ENCODE measurements at regions not wholly inside any gene's neighbourhood (a gene's known extent, or its start where the extent isn't known, plus 50 kb on each side); places are given as distances from the start of the nearest gene placed in this dataset.

DNA sequence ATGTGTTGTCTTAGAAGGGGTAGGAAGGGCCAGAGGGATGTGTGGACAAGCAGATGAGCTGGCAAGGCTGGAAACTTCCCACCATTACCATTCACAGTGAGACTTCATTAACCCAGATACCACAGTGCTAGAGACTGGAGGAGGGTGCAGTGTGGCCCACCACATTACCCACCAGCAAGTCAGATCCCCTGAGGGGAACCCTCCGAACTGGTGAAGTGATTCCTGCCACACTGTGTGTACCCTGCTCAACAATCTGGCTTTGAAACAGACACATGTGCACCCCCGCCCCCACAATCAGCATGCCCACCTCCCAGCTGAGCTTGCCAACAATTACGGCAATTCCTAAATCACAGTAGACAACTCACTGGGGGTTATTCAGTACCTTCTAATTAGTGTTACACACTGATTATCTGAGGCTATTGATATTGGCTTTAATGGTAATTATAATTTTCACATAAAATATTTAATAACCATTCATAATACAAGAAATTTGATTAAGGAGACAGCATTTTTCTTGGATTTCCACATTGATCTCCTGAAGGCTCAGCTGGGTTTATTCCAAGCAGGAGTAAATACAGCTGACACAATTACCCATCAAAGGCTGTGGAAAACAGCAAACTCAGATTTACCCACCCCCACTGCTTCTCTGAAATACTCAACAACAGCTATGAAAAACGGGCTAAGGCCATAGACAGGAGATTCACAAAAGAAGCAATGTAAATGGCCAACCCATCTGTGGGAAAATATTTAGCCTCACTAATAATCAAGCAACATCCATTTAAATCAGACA lies 169.3 kb upstream of the FSTL4 start:
- Histone ChIP-seq H3K36me3 (ENCODE audit: control insufficient read depth, insufficient read depth, low read length, severe bottlenecking) (no peaks in the 10 kb centered on the region), H3K27me3 (replicated peaks; ENCODE audit: control insufficient read depth, insufficient read depth, low read length) (peaks cover 9% of the 10 kb centered on the region), H3K4me1 (ENCODE audit: control insufficient read depth, insufficient read depth, low read length) (no peaks in the 10 kb centered on the region), H3K4me3 (ENCODE audit: low read length) (no peak overlapping the region), H3K9ac (ENCODE audit: low read length) (no peak overlapping the region), H3K9me3 (ENCODE audit: control insufficient read depth, low read length) (no peaks in the 10 kb centered on the region)
- no peak for DNase-seq (ENCODE audit: low read depth)

DNA sequence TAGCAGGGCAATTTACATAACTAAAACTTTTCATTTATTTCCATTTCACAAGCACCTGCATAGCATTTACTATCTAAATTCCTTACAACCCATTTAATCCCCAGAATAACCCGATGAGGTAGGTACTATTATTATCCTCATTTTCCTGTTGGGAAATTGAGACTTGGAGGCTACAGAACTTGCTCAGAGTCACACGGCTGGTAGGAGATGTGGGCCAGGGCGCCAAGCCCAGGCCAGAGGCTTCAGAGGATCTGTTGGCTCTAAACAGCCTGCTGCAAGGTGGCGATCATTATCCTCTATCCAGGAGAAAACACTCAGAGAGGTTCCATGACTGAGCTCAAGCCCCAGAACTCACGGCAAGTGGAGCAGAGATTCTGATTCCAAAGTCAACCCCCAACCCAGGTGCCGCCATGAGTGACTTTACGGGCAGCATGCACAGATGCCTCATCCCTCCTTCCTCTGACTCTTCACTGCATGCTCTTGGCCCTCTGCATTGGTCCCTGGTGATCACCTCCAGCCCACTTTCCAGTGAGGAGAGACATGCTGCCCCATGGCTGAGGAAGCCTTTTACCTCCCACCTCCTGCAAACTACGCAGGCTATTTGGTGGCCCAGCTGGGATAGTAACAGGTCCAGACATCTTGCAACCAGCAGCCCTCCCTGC lies 168.4 kb upstream of the FSTL4 start:
- Histone ChIP-seq H3K27me3 (replicated peaks; ENCODE audit: control insufficient read depth, insufficient read depth, low read length) (peaks cover 9% of the 10 kb centered on the region), H3K36me3 (ENCODE audit: control insufficient read depth, insufficient read depth, low read length, severe bottlenecking) (no peaks in the 10 kb centered on the region), H3K9ac (ENCODE audit: low read length) (no peak overlapping the region), H3K4me1 (ENCODE audit: control insufficient read depth, insufficient read depth, low read length) (no peaks in the 10 kb centered on the region), H3K9me3 (ENCODE audit: control insufficient read depth, low read length) (no peaks in the 10 kb centered on the region), H3K4me3 (ENCODE audit: low read length) (no peak overlapping the region)
- DNase-seq (ENCODE audit: low read depth) = no peak

- H3K9ac ChIP-seq (ENCODE audit: low read length) = no peak overlapping the region
- DNase-seq (ENCODE audit: low read depth) = no peak
- no peaks in the 10 kb centered on the region for H3K36me3 ChIP-seq (ENCODE audit: control insufficient read depth, insufficient read depth, low read length, severe bottlenecking)
- H3K27me3 ChIP-seq (replicated peaks; ENCODE audit: control insufficient read depth, insufficient read depth, low read length) = peaks cover 6% of the 10 kb centered on the region
- no peaks in the 10 kb centered on the region for H3K4me1 ChIP-seq (ENCODE audit: control insufficient read depth, insufficient read depth, low read length)
- H3K9me3 ChIP-seq (ENCODE audit: control insufficient read depth, low read length) = no peaks in the 10 kb centered on the region
- no peak overlapping the region for H3K4me3 ChIP-seq (ENCODE audit: low read length)
These were observed 167.6 kb upstream of the FSTL4 start for GRCh38 chr5:133779828-133780475.

DNA sequence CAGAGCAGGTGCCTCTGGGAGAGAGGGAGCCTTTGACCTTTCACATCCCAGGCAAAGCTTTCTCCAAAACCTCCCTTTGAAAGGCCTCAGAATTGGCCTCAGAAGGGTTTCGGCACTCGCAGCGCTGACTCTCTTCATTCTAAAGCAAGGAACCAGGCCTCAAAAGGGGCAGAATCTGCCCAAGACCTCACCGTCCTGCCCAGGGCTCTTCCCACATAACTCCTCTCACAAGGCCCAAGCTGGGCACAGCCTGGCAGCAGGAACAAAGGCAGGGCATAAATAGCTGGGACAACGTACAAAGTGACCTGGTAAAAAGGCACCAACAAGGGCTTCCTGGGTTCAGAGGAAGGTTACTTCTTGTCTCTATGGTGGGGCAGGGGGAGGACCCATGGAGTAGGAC lies 166.3 kb upstream of the FSTL4 start:
- peaks cover 13% of the 10 kb centered on the region for H3K27me3 ChIP-seq (replicated peaks; ENCODE audit: control insufficient read depth, insufficient read depth, low read length)
- no peak for DNase-seq (ENCODE audit: low read depth)
- no peaks in the 10 kb centered on the region for H3K9me3 ChIP-seq (ENCODE audit: control insufficient read depth, low read length)
- no peaks in the 10 kb centered on the region for H3K36me3 ChIP-seq (ENCODE audit: control insufficient read depth, insufficient read depth, low read length, severe bottlenecking)
- no peak overlapping the region for H3K4me3 ChIP-seq (ENCODE audit: low read length)
- no peaks in the 10 kb centered on the region for H3K4me1 ChIP-seq (ENCODE audit: control insufficient read depth, insufficient read depth, low read length)
- no peak overlapping the region for H3K9ac ChIP-seq (ENCODE audit: low read length)

GRCh38 chr5:133777951-133778350 lies 165.6 kb upstream of the FSTL4 start:
- peaks cover 13% of the 10 kb centered on the region for H3K27me3 ChIP-seq (replicated peaks; ENCODE audit: control insufficient read depth, insufficient read depth, low read length)
- no peak overlapping the region for H3K9ac ChIP-seq (ENCODE audit: low read length)
- no peak for DNase-seq (ENCODE audit: low read depth)
- H3K36me3 ChIP-seq (ENCODE audit: control insufficient read depth, insufficient read depth, low read length, severe bottlenecking) = no peaks in the 10 kb centered on the region
- H3K4me3 ChIP-seq (ENCODE audit: low read length) = no peak overlapping the region
- H3K4me1 ChIP-seq (ENCODE audit: control insufficient read depth, insufficient read depth, low read length) = no peaks in the 10 kb centered on the region
- H3K9me3 ChIP-seq (ENCODE audit: control insufficient read depth, low read length) = no peaks in the 10 kb centered on the region

DNA sequence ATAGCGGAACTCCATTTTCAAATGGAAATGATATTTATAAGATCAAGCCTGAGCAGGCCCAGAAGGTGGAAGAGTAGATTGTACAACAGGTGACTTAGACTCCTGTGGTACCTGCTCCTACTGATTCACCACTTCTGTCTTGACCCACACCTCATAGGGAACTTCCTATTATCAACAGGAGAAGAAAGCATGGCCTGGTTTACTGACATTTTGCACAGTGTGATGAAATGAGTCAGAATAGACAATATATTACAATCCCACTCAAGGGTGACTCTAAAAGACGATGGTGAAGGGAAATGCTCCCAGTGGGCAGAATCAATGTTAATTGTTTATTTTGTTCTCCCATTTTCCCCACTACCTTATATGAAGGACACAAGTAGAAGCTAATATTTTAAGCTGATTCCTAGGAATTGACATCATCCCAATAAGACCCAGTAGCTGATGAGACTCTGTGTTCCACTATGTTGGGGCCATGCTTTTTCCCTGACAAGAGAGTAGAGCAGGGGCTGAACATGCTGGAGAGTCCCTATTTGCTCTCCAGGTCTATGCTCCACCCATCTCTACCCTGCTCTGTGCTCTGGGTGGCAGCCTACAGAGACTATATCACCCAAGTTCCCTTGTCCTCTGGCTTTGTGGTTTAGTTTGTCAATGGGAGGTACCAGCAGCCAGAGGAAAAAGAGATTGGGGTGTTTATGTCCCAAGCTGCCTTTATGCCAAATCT lies 163.4 kb upstream of the FSTL4 start:
- DNase-seq (ENCODE audit: low read depth) = no peak
- H3K9ac ChIP-seq (ENCODE audit: low read length) = no peak overlapping the region
- no peaks in the 10 kb centered on the region for H3K36me3 ChIP-seq (ENCODE audit: control insufficient read depth, insufficient read depth, low read length, severe bottlenecking)
- H3K9me3 ChIP-seq (ENCODE audit: control insufficient read depth, low read length) = peaks cover 6% of the 10 kb centered on the region
- H3K4me3 ChIP-seq (ENCODE audit: low read length) = no peak overlapping the region
- H3K4me1 ChIP-seq (ENCODE audit: control insufficient read depth, insufficient read depth, low read length) = no peaks in the 10 kb centered on the region
- peaks cover 8% of the 10 kb centered on the region for H3K27me3 ChIP-seq (replicated peaks; ENCODE audit: control insufficient read depth, insufficient read depth, low read length)

GRCh38 chr5:133773247-133774202 lies 161.2 kb upstream of the FSTL4 start:
- Histone ChIP-seq H3K9me3 (ENCODE audit: control insufficient read depth, low read length) (peaks cover 9% of the 10 kb centered on the region), H3K4me3 (ENCODE audit: low read length) (no peak overlapping the region), H3K36me3 (ENCODE audit: control insufficient read depth, insufficient read depth, low read length, severe bottlenecking) (no peaks in the 10 kb centered on the region), H3K4me1 (ENCODE audit: control insufficient read depth, insufficient read depth, low read length) (no peaks in the 10 kb centered on the region), H3K27me3 (replicated peaks; ENCODE audit: control insufficient read depth, insufficient read depth, low read length) (peaks cover 11% of the 10 kb centered on the region), H3K9ac (ENCODE audit: low read length) (no peak overlapping the region)
- no peak for DNase-seq (ENCODE audit: low read depth)

GRCh38 chr5:133769842-133770241 lies 157.5 kb upstream of the FSTL4 start:
- peaks cover 19% of the 10 kb centered on the region for H3K27me3 ChIP-seq (replicated peaks; ENCODE audit: control insufficient read depth, insufficient read depth, low read length)
- no peaks in the 10 kb centered on the region for H3K4me1 ChIP-seq (ENCODE audit: control insufficient read depth, insufficient read depth, low read length)
- no peak for DNase-seq (ENCODE audit: low read depth)
- no peak overlapping the region for H3K9ac ChIP-seq (ENCODE audit: low read length)
- peaks cover 9% of the 10 kb centered on the region for H3K9me3 ChIP-seq (ENCODE audit: control insufficient read depth, low read length)
- no peak overlapping the region for H3K4me3 ChIP-seq (ENCODE audit: low read length)
- H3K36me3 ChIP-seq (ENCODE audit: control insufficient read depth, insufficient read depth, low read length, severe bottlenecking) = no peaks in the 10 kb centered on the region

DNA sequence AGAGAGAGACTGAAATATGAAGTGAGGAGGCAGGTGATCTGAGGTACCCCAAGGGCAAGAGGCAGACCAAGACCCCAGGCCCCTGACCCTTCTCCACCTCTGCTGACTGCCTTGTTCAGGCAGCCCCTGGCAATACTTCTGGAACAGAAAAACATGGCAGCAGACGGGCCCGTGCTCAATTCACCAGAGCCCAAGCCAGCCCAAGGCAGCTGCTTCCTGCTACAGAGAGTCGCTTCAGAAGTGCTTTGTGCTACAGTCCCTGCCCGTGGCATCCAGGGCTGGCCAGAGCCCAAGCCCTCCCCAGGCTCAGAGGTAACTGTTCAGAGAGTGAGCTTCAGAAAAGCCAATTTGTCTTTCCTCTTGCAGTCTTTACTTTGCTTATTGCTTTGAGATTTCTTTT lies 151.4 kb upstream of the FSTL4 start:
- no peak for DNase-seq (ENCODE audit: low read depth)
- H3K4me3 ChIP-seq (ENCODE audit: low read length) = no peak overlapping the region
- no peak overlapping the region for H3K9ac ChIP-seq (ENCODE audit: low read length)
- H3K27me3 ChIP-seq (replicated peaks; ENCODE audit: control insufficient read depth, insufficient read depth, low read length) = peaks cover 39% of the 10 kb centered on the region
- H3K36me3 ChIP-seq (ENCODE audit: control insufficient read depth, insufficient read depth, low read length, severe bottlenecking) = no peaks in the 10 kb centered on the region
- no peaks in the 10 kb centered on the region for H3K9me3 ChIP-seq (ENCODE audit: control insufficient read depth, low read length)
- no peaks in the 10 kb centered on the region for H3K4me1 ChIP-seq (ENCODE audit: control insufficient read depth, insufficient read depth, low read length)

DNA sequence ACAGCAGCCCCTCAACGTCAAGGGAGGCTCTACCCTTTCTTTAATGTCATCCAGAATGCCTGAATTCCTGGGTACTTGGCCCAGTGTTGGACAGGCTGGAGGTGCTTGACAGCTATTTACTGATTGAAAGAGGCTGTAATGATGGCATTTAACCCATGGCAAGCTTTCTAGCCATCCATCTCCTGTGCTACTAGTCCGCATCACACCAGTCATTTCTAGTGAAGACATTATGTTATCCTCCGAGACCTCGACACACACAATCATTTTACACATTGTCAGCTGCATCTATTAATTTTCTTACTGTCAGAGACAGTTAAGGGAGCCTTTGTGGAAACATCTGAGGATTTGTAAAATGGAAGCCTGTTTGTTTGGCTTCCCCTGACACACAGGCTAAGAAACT lies 149.3 kb upstream of the FSTL4 start:
- H3K4me3 ChIP-seq (ENCODE audit: low read length) = no peak overlapping the region
- H3K4me1 ChIP-seq (ENCODE audit: control insufficient read depth, insufficient read depth, low read length) = no peaks in the 10 kb centered on the region
- H3K27me3 ChIP-seq (replicated peaks; ENCODE audit: control insufficient read depth, insufficient read depth, low read length) = peaks cover 47% of the 10 kb centered on the region
- H3K36me3 ChIP-seq (ENCODE audit: control insufficient read depth, insufficient read depth, low read length, severe bottlenecking) = no peaks in the 10 kb centered on the region
- no peak overlapping the region for H3K9ac ChIP-seq (ENCODE audit: low read length)
- H3K9me3 ChIP-seq (ENCODE audit: control insufficient read depth, low read length) = peaks cover 2% of the 10 kb centered on the region
- DNase-seq (ENCODE audit: low read depth) = no peak

Measured in adipocyte (in vitro differentiated cells).